H1 (cell line): ENCODE measurements at regions not wholly inside any gene's neighbourhood (a gene's known extent, or its start where the extent isn't known, plus 50 kb on each side); places are given as distances from the start of the nearest gene placed in this dataset.

ENCODE experiments used
- CTCF ChIA-PET: fragments of 300-600 bp; sonication (Branson Sonifier 250); formaldehyde crosslinking; loops from one replicate; lab custom pipeline; 2021; ENCODE audit not compliant: partially characterized antibody; lab: Charles Lee
- POLR2A ChIA-PET: fragments of 300-600 bp; sonication (Branson Sonifier 250); formaldehyde crosslinking; loops from one replicate; lab custom pipeline; 2021; ENCODE audit warnings: inconsistent platforms; ENCODE audit not compliant: partially characterized antibody; lab: Charles Lee
- DNase-seq, 2 experiments: peaks; one replicate each; pipeline versions ENCODE4 v3.0.0 to v3.0.0-alpha.2; 2010 to 2022; ENCODE audit warnings: low spot score in 2 of 2, low read depth in 1 of 2, mixed read lengths in 1 of 2
- FAIRE-seq: peaks from 2 replicates; lab custom pipeline; 2011; peaks lifted over from hg19 to GRCh38; lab: Jason Lieb, UNC
- H2AFZ ChIP-seq: 2 replicates; pipeline ENCODE4 v1.8.1; 2012; ENCODE audit warnings: low read length, inconsistent platforms
- H2AK5ac ChIP-seq: 2 replicates; pipeline ENCODE4 v1.6.1; 2013; ENCODE audit warnings: low read depth, low read length
- H2BK120ac ChIP-seq: replicated peaks from 2 replicates; pipeline ENCODE3; 2013; ENCODE audit warnings: low read depth, low read length, inconsistent platforms
- H2BK12ac ChIP-seq: 2 replicates; pipeline ENCODE4 v1.6.1; 2013; ENCODE audit warnings: low read depth, low read length
- H2BK15ac ChIP-seq: 2 replicates; pipeline ENCODE4 v1.6.1; 2013; ENCODE audit warnings: low read length
- H2BK20ac ChIP-seq: 2 replicates; pipeline ENCODE4 v1.6.1; 2013; ENCODE audit warnings: low read length
- H2BK5ac ChIP-seq: 2 replicates; pipeline ENCODE4 v1.6.1; 2013; ENCODE audit warnings: low read depth, low read length
- H3K14ac ChIP-seq: 2 replicates; pipeline ENCODE4 v1.6.1; 2013; ENCODE audit warnings: inconsistent platforms; ENCODE audit not compliant: insufficient read length
- H3K18ac ChIP-seq: 2 replicates; pipeline ENCODE4 v1.6.1; 2013; ENCODE audit warnings: low read length; ENCODE audit errors: extremely low read depth
- H3K23ac ChIP-seq: 2 replicates; pipeline ENCODE4 v1.6.1; 2013; ENCODE audit warnings: inconsistent platforms; ENCODE audit not compliant: insufficient read length
- H3K23me2 ChIP-seq: 2 replicates; pipeline ENCODE4 v1.6.1; 2013; ENCODE audit warnings: low read depth, low read length
- H3K27ac ChIP-seq: 2 replicates; pipeline ENCODE4 v1.6.1; 2011; ENCODE audit warnings: low read depth, low read length, inconsistent platforms
- H3K27me3 ChIP-seq, 4 experiments: replicated peaks in 1 of 4; 1 replicate in 1 of 4; 2 replicates in 3 of 4; pipeline versions ENCODE4 v1.6.1 to v1.8.1; 2011 to 2013; ENCODE audit warnings: low read length in 3 of 4, mild to moderate bottlenecking in 3 of 4, inconsistent platforms in 2 of 4, mixed read lengths in 2 of 4, moderate library complexity in 1 of 4; ENCODE audit not compliant: control insufficient read depth in 3 of 4, insufficient read depth in 3 of 4; ENCODE audit errors: extremely low read depth in 1 of 4
- H3K36me3 ChIP-seq, 4 experiments: 2 replicates each; pipeline versions ENCODE4 v1.6.1 to v1.8.1; 2011 to 2013; ENCODE audit warnings: mild to moderate bottlenecking in 4 of 4, low read length in 3 of 4, moderate library complexity in 2 of 4, control low read depth in 1 of 4, inconsistent platforms in 1 of 4; ENCODE audit not compliant: insufficient read depth in 4 of 4, control insufficient read depth in 2 of 4
- H3K4ac ChIP-seq: replicated peaks from 2 replicates; pipeline ENCODE3; 2013; ENCODE audit warnings: low read length, low read depth, mixed read lengths, inconsistent platforms; ENCODE audit not compliant: insufficient read length
- H3K4me1 ChIP-seq, 4 experiments: replicated peaks in 1 of 4; 1 replicate in 1 of 4; 2 replicates in 3 of 4; pipeline versions ENCODE4 v1.6.1 to v1.8.1; 2011 to 2013; ENCODE audit warnings: low read length in 3 of 4, inconsistent platforms in 2 of 4, mixed read lengths in 1 of 4; ENCODE audit not compliant: insufficient read depth in 4 of 4, control insufficient read depth in 3 of 4
- H3K4me2 ChIP-seq, 2 experiments: 2 replicates each; pipeline versions ENCODE4 v1.6.1 to v1.8.1; 2011 to 2013; ENCODE audit warnings: low read depth in 2 of 2, low read length in 2 of 2, control low read depth in 1 of 2, inconsistent platforms in 1 of 2, mild to moderate bottlenecking in 1 of 2; ENCODE audit not compliant: insufficient read depth in 1 of 2
- H3K4me3 ChIP-seq, 4 experiments: fragments of 200-600, 300-600 bp in 1 of 4; sonication (generic), shearing (Covaris generic), sonication (Bioruptor Twin) in 1 of 4; 2 replicates each; pipeline versions ENCODE4 v1.5.1 to v1.8.1; 2011 to 2016; ENCODE audit warnings: low read length in 4 of 4, low read depth in 3 of 4, control low read depth in 2 of 4, inconsistent platforms in 2 of 4, mild to moderate bottlenecking in 2 of 4, mixed read lengths in 1 of 4, moderate library complexity in 1 of 4; ENCODE audit not compliant: insufficient read depth in 2 of 4; ENCODE audit errors: extremely low read depth in 1 of 4
- H3K56ac ChIP-seq: replicated peaks from 2 replicates; pipeline ENCODE3; 2013; ENCODE audit warnings: low read depth, mild to moderate bottlenecking, mixed read lengths, low read length, inconsistent platforms; ENCODE audit not compliant: insufficient read length
- H3K79me1 ChIP-seq: 2 replicates; pipeline ENCODE4 v1.6.1; 2013; ENCODE audit warnings: low read depth, low read length, control low read depth
- H3K79me2 ChIP-seq, 2 experiments: 2 replicates each; pipeline versions ENCODE4 v1.6.1 to v1.8.1; 2012 to 2013; ENCODE audit warnings: low read length in 2 of 2, mild to moderate bottlenecking in 2 of 2, inconsistent platforms in 1 of 2; ENCODE audit not compliant: insufficient read depth in 2 of 2, control insufficient read depth in 1 of 2
- H3K9ac ChIP-seq, 4 experiments: replicated peaks in 1 of 4; 1 replicate in 1 of 4; 2 replicates in 3 of 4; pipeline versions ENCODE4 v1.6.1 to v1.8.1; 2011 to 2013; ENCODE audit warnings: low read depth in 3 of 4, low read length in 3 of 4, control low read depth in 2 of 4, mild to moderate bottlenecking in 2 of 4, moderate library complexity in 2 of 4, inconsistent platforms in 1 of 4; ENCODE audit errors: extremely low read depth in 1 of 4
- H3K9me3 ChIP-seq, 2 experiments: 2 replicates each; pipeline versions ENCODE4 v1.6.1 to v1.8.1; 2012 to 2013; ENCODE audit warnings: mild to moderate bottlenecking in 2 of 2, moderate library complexity in 2 of 2, control low read depth in 1 of 2, inconsistent platforms in 1 of 2, low read depth in 1 of 2, low read length in 1 of 2, mixed read lengths in 1 of 2; ENCODE audit not compliant: insufficient read depth in 2 of 2
- H4K20me1 ChIP-seq, 2 experiments: replicated peaks in 1 of 2; 2 replicates each; pipeline versions ENCODE3 to v1.8.1; 2011 to 2013; ENCODE audit warnings: inconsistent platforms in 2 of 2, low read length in 2 of 2, mild to moderate bottlenecking in 1 of 2; ENCODE audit not compliant: insufficient read depth in 2 of 2, control insufficient read depth in 1 of 2
- H4K5ac ChIP-seq: 2 replicates; pipeline ENCODE4 v1.6.1; 2013; ENCODE audit warnings: low read length, low read depth, mixed read lengths, inconsistent platforms; ENCODE audit not compliant: insufficient read length
- H4K8ac ChIP-seq: 2 replicates; pipeline ENCODE4 v1.8.0; 2013; ENCODE audit warnings: mild to moderate bottlenecking, moderate library complexity, low read length, inconsistent platforms; ENCODE audit not compliant: insufficient read depth; ENCODE audit errors: extremely low read depth
- H4K91ac ChIP-seq: replicated peaks from 2 replicates; pipeline ENCODE3; 2013; ENCODE audit warnings: low read length, mixed read lengths, inconsistent platforms; ENCODE audit not compliant: insufficient read length
- BACH1 ChIP-seq: IDR thresholded peaks from 2 replicates; pipeline ENCODE4 v1.6.1; 2012; ENCODE audit warnings: low read length, improper control_type of control experiment
- BRCA1 ChIP-seq: IDR thresholded peaks from 2 replicates; pipeline ENCODE4 v1.6.1; 2012; ENCODE audit warnings: low read depth, low read length, improper control_type of control experiment
- CBX8 ChIP-seq: fragments of 300-800, 300-1000 bp; sonication (generic); IDR thresholded peaks from 2 replicates; pipeline ENCODE4 v1.7.1; 2016; ENCODE audit warnings: low read depth, low read length, borderline replicate concordance
- CEBPB ChIP-seq: IDR thresholded peaks from 2 replicates; pipeline ENCODE4 v1.6.1; 2012; ENCODE audit warnings: low read depth, low read length
- EZH2 ChIP-seq: fragments of 200-600 bp; sonication (generic); IDR thresholded peaks from 2 replicates; pipeline ENCODE4 v1.7.1; 2012; ENCODE audit warnings: low read depth, mild to moderate bottlenecking, moderate library complexity, low read length, inconsistent platforms; ENCODE audit not compliant: severe bottlenecking
- RFX5 ChIP-seq: IDR thresholded peaks from 2 replicates; pipeline ENCODE4 v1.6.1; 2011; ENCODE audit warnings: low read depth, low read length, improper control_type of control experiment, borderline replicate concordance
- RNF2 ChIP-seq: fragments of 200-900, 300-1000 bp; sonication (generic); IDR thresholded peaks from 2 replicates; pipeline ENCODE4 v1.7.1; 2016; ENCODE audit warnings: borderline replicate concordance, low read depth, mild to moderate bottlenecking, antibody characterized with exemption, low read length; ENCODE audit not compliant: poor library complexity, severe bottlenecking; ENCODE audit errors: missing control alignments
- SIN3A ChIP-seq, 2 experiments: IDR thresholded peaks in 1 of 2; conservative IDR thresholded peaks in 1 of 2; 2 replicates each; pipeline ENCODE4 v1.6.1; 2011 to 2012; ENCODE audit warnings: low read length in 2 of 2, improper control_type of control experiment in 1 of 2, low read depth in 1 of 2, mild to moderate bottlenecking in 1 of 2
- SP4 ChIP-seq: IDR thresholded peaks from 2 replicates; pipeline ENCODE4 v1.6.1; 2012; ENCODE audit warnings: low read length, inconsistent platforms
- SRF ChIP-seq: IDR thresholded peaks from 2 replicates; pipeline ENCODE4 v1.6.1; 2011; ENCODE audit warnings: mild to moderate bottlenecking, low read depth, low read length, moderate library complexity
- TBP ChIP-seq: IDR thresholded peaks from 2 replicates; pipeline ENCODE4 v1.6.1; 2011; ENCODE audit warnings: low read depth, low read length, improper control_type of control experiment
- WGBS, 2 experiments: shearing (Covaris generic) in 1 of 2; methylation state at CpG; one replicate each; pipeline versions ENCODE4 v1.1.6 to v1.1.7; 2013 to 2015; ENCODE audit warnings: low lambda C conversion rate in 2 of 2, mixed read lengths in 2 of 2, inconsistent platforms in 1 of 2, low coverage in 1 of 2, missing lambda C conversion rate in 1 of 2; ENCODE audit not compliant: insufficient replicate concordance in 2 of 2, insufficient coverage in 1 of 2, insufficient read length in 1 of 2; ENCODE audit errors: extremely low coverage in 1 of 2, missing lambda C conversion rate in 1 of 2; 5-methylcytosine and 5-hydroxymethylcytosine counted together

DNA sequence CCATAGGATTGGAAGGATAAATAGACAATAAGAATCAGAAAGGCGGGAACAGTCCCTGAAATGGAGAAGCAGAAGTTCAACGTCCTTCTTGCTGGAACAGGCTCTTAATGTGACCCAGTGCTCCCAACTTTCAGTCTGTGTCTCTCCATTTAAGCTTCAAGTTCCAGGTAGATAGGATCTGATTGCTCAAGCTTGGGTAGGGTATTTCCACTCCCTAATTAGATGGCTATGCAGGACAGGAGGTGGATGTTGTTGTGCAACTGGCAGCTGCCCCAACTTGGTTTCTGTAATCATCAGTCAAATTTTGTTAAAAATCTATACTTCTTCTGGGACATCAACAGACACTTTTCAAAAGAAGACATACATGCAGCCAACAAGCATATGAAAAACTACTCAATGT is 266.2 kb downstream of the C12orf75 start:
- Histone ChIP-seq H3K79me2 (no peaks in the 10 kb centered on the region), H3K18ac (no peak overlapping the region), H4K91ac (no peak overlapping the region), H2BK120ac (no peak overlapping the region), H3K4me2 (no peak overlapping the region), H2BK12ac (no peak overlapping the region), H3K4me3 (no peak overlapping the region), H2BK15ac (no peak overlapping the region), H3K27ac (no peak overlapping the region), H2AFZ (no peak overlapping the region), H4K20me1 (no peaks in the 10 kb centered on the region), H3K4me1 (peaks cover 0 to 5% (median 0%) of the 10 kb centered on the region in 4 experiments; a peak in 2 of 7 replicates)
- 94% methylated on average over 2 of the region's 2 CpGs; no CpG with 5 or more reads in 1 of the 2 experiments for WGBS, 2 experiments
- FAIRE-seq: no peak
- POLR2A ChIA-PET: no interaction called here
- no peak for TF ChIP-seq RNF2
- TF ChIP-seq BACH1: no peak
- no peak for TF ChIP-seq CEBPB
- TF ChIP-seq CBX8: no peak
- no peak for TF ChIP-seq RFX5
- TF ChIP-seq EZH2: no peak
- TF ChIP-seq SP4: no peak
- TF ChIP-seq BRCA1: no peak
- TF ChIP-seq SIN3A (conservative IDR thresholded peaks at IDR 0.05 in 1 of 2, IDR thresholded peaks at IDR 0.05 in 1 of 2; ENCODE audit: low read depth in 1 of 2, low read length in 2 of 2): no peak
- no peak for TF ChIP-seq SRF
- no peak for TF ChIP-seq TBP
- TF ChIP-seq, all 59 proteins: peak for 0
- Histone ChIP-seq H4K8ac (no peak overlapping the region), H3K14ac (no peak overlapping the region), H3K23me2 (no peaks in the 10 kb centered on the region), H2AK5ac (no peak overlapping the region), H2BK20ac (no peak overlapping the region), H2BK5ac (no peak overlapping the region), H3K79me1 (no peaks in the 10 kb centered on the region), H3K27me3 (no peaks in the 10 kb centered on the region; a peak in 1 of 7 replicates), H3K56ac (no peak overlapping the region), H3K23ac (no peak overlapping the region), H3K9me3 (no peaks in the 10 kb centered on the region; a peak in 1 of 4 replicates), H3K4ac (no peak overlapping the region), H3K36me3 (no peaks in the 10 kb centered on the region), H3K9ac (no peak overlapping the region), H4K5ac (no peak overlapping the region)
- no peak for DNase-seq
- CTCF ChIA-PET: interaction anchor here (0.8 kb wide), 1 partner anchor 10 kb away, joined by 3 read pairs; no protein-coding TSS in a partner anchor
